H1 (cell line): ENCODE measurements at regions not wholly inside any gene's neighbourhood (a gene's known extent, or its start where the extent isn't known, plus 50 kb on each side); places are given as distances from the start of the nearest gene placed in this dataset.

Source experiments
- CTCF ChIA-PET: fragments of 300-600 bp; sonication (Branson Sonifier 250); formaldehyde crosslinking; loops from one replicate; lab custom pipeline; 2021; ENCODE audit not compliant: partially characterized antibody; lab: Charles Lee
- POLR2A ChIA-PET: fragments of 300-600 bp; sonication (Branson Sonifier 250); formaldehyde crosslinking; loops from one replicate; lab custom pipeline; 2021; ENCODE audit warnings: inconsistent platforms; ENCODE audit not compliant: partially characterized antibody; lab: Charles Lee
- DNase-seq, 2 experiments: peaks; one replicate each; pipeline versions ENCODE4 v3.0.0 to v3.0.0-alpha.2; 2010 to 2022; ENCODE audit warnings: low spot score in 2 of 2, low read depth in 1 of 2, mixed read lengths in 1 of 2
- FAIRE-seq: peaks from 2 replicates; lab custom pipeline; 2011; peaks lifted over from hg19 to GRCh38; lab: Jason Lieb, UNC
- H2AFZ ChIP-seq: 2 replicates; pipeline ENCODE4 v1.8.1; 2012; ENCODE audit warnings: low read length, inconsistent platforms
- H2AK5ac ChIP-seq: 2 replicates; pipeline ENCODE4 v1.6.1; 2013; ENCODE audit warnings: low read depth, low read length
- H2BK120ac ChIP-seq: replicated peaks from 2 replicates; pipeline ENCODE3; 2013; ENCODE audit warnings: low read depth, low read length, inconsistent platforms
- H2BK12ac ChIP-seq: 2 replicates; pipeline ENCODE4 v1.6.1; 2013; ENCODE audit warnings: low read depth, low read length
- H2BK15ac ChIP-seq: 2 replicates; pipeline ENCODE4 v1.6.1; 2013; ENCODE audit warnings: low read length
- H2BK20ac ChIP-seq: 2 replicates; pipeline ENCODE4 v1.6.1; 2013; ENCODE audit warnings: low read length
- H2BK5ac ChIP-seq: 2 replicates; pipeline ENCODE4 v1.6.1; 2013; ENCODE audit warnings: low read depth, low read length
- H3K14ac ChIP-seq: 2 replicates; pipeline ENCODE4 v1.6.1; 2013; ENCODE audit warnings: inconsistent platforms; ENCODE audit not compliant: insufficient read length
- H3K18ac ChIP-seq: 2 replicates; pipeline ENCODE4 v1.6.1; 2013; ENCODE audit warnings: low read length; ENCODE audit errors: extremely low read depth
- H3K23ac ChIP-seq: 2 replicates; pipeline ENCODE4 v1.6.1; 2013; ENCODE audit warnings: inconsistent platforms; ENCODE audit not compliant: insufficient read length
- H3K23me2 ChIP-seq: 2 replicates; pipeline ENCODE4 v1.6.1; 2013; ENCODE audit warnings: low read depth, low read length
- H3K27ac ChIP-seq: 2 replicates; pipeline ENCODE4 v1.6.1; 2011; ENCODE audit warnings: low read depth, low read length, inconsistent platforms
- H3K27me3 ChIP-seq, 4 experiments: replicated peaks in 1 of 4; 1 replicate in 1 of 4; 2 replicates in 3 of 4; pipeline versions ENCODE4 v1.6.1 to v1.8.1; 2011 to 2013; ENCODE audit warnings: low read length in 3 of 4, mild to moderate bottlenecking in 3 of 4, inconsistent platforms in 2 of 4, mixed read lengths in 2 of 4, moderate library complexity in 1 of 4; ENCODE audit not compliant: control insufficient read depth in 3 of 4, insufficient read depth in 3 of 4; ENCODE audit errors: extremely low read depth in 1 of 4
- H3K36me3 ChIP-seq, 4 experiments: 2 replicates each; pipeline versions ENCODE4 v1.6.1 to v1.8.1; 2011 to 2013; ENCODE audit warnings: mild to moderate bottlenecking in 4 of 4, low read length in 3 of 4, moderate library complexity in 2 of 4, control low read depth in 1 of 4, inconsistent platforms in 1 of 4; ENCODE audit not compliant: insufficient read depth in 4 of 4, control insufficient read depth in 2 of 4
- H3K4ac ChIP-seq: replicated peaks from 2 replicates; pipeline ENCODE3; 2013; ENCODE audit warnings: low read length, low read depth, mixed read lengths, inconsistent platforms; ENCODE audit not compliant: insufficient read length
- H3K4me1 ChIP-seq, 4 experiments: replicated peaks in 1 of 4; 1 replicate in 1 of 4; 2 replicates in 3 of 4; pipeline versions ENCODE4 v1.6.1 to v1.8.1; 2011 to 2013; ENCODE audit warnings: low read length in 3 of 4, inconsistent platforms in 2 of 4, mixed read lengths in 1 of 4; ENCODE audit not compliant: insufficient read depth in 4 of 4, control insufficient read depth in 3 of 4
- H3K4me2 ChIP-seq, 2 experiments: 2 replicates each; pipeline versions ENCODE4 v1.6.1 to v1.8.1; 2011 to 2013; ENCODE audit warnings: low read depth in 2 of 2, low read length in 2 of 2, control low read depth in 1 of 2, inconsistent platforms in 1 of 2, mild to moderate bottlenecking in 1 of 2; ENCODE audit not compliant: insufficient read depth in 1 of 2
- H3K4me3 ChIP-seq, 4 experiments: fragments of 200-600, 300-600 bp in 1 of 4; sonication (generic), shearing (Covaris generic), sonication (Bioruptor Twin) in 1 of 4; 2 replicates each; pipeline versions ENCODE4 v1.5.1 to v1.8.1; 2011 to 2016; ENCODE audit warnings: low read length in 4 of 4, low read depth in 3 of 4, control low read depth in 2 of 4, inconsistent platforms in 2 of 4, mild to moderate bottlenecking in 2 of 4, mixed read lengths in 1 of 4, moderate library complexity in 1 of 4; ENCODE audit not compliant: insufficient read depth in 2 of 4; ENCODE audit errors: extremely low read depth in 1 of 4
- H3K56ac ChIP-seq: replicated peaks from 2 replicates; pipeline ENCODE3; 2013; ENCODE audit warnings: low read depth, mild to moderate bottlenecking, mixed read lengths, low read length, inconsistent platforms; ENCODE audit not compliant: insufficient read length
- H3K79me1 ChIP-seq: 2 replicates; pipeline ENCODE4 v1.6.1; 2013; ENCODE audit warnings: low read depth, low read length, control low read depth
- H3K79me2 ChIP-seq, 2 experiments: 2 replicates each; pipeline versions ENCODE4 v1.6.1 to v1.8.1; 2012 to 2013; ENCODE audit warnings: low read length in 2 of 2, mild to moderate bottlenecking in 2 of 2, inconsistent platforms in 1 of 2; ENCODE audit not compliant: insufficient read depth in 2 of 2, control insufficient read depth in 1 of 2
- H3K9ac ChIP-seq, 4 experiments: replicated peaks in 1 of 4; 1 replicate in 1 of 4; 2 replicates in 3 of 4; pipeline versions ENCODE4 v1.6.1 to v1.8.1; 2011 to 2013; ENCODE audit warnings: low read depth in 3 of 4, low read length in 3 of 4, control low read depth in 2 of 4, mild to moderate bottlenecking in 2 of 4, moderate library complexity in 2 of 4, inconsistent platforms in 1 of 4; ENCODE audit errors: extremely low read depth in 1 of 4
- H3K9me3 ChIP-seq, 2 experiments: 2 replicates each; pipeline versions ENCODE4 v1.6.1 to v1.8.1; 2012 to 2013; ENCODE audit warnings: mild to moderate bottlenecking in 2 of 2, moderate library complexity in 2 of 2, control low read depth in 1 of 2, inconsistent platforms in 1 of 2, low read depth in 1 of 2, low read length in 1 of 2, mixed read lengths in 1 of 2; ENCODE audit not compliant: insufficient read depth in 2 of 2
- H4K20me1 ChIP-seq, 2 experiments: replicated peaks in 1 of 2; 2 replicates each; pipeline versions ENCODE3 to v1.8.1; 2011 to 2013; ENCODE audit warnings: inconsistent platforms in 2 of 2, low read length in 2 of 2, mild to moderate bottlenecking in 1 of 2; ENCODE audit not compliant: insufficient read depth in 2 of 2, control insufficient read depth in 1 of 2
- H4K5ac ChIP-seq: 2 replicates; pipeline ENCODE4 v1.6.1; 2013; ENCODE audit warnings: low read length, low read depth, mixed read lengths, inconsistent platforms; ENCODE audit not compliant: insufficient read length
- H4K8ac ChIP-seq: 2 replicates; pipeline ENCODE4 v1.8.0; 2013; ENCODE audit warnings: mild to moderate bottlenecking, moderate library complexity, low read length, inconsistent platforms; ENCODE audit not compliant: insufficient read depth; ENCODE audit errors: extremely low read depth
- H4K91ac ChIP-seq: replicated peaks from 2 replicates; pipeline ENCODE3; 2013; ENCODE audit warnings: low read length, mixed read lengths, inconsistent platforms; ENCODE audit not compliant: insufficient read length
- CBX5 ChIP-seq: fragments of 300-800, 300-1000 bp; sonication (generic); IDR thresholded peaks from 2 replicates; pipeline ENCODE4 v1.7.1; 2016; ENCODE audit warnings: antibody characterized with exemption, low read length, low read depth
- WGBS, 2 experiments: shearing (Covaris generic) in 1 of 2; methylation state at CpG; one replicate each; pipeline versions ENCODE4 v1.1.6 to v1.1.7; 2013 to 2015; ENCODE audit warnings: low lambda C conversion rate in 2 of 2, mixed read lengths in 2 of 2, inconsistent platforms in 1 of 2, low coverage in 1 of 2, missing lambda C conversion rate in 1 of 2; ENCODE audit not compliant: insufficient replicate concordance in 2 of 2, insufficient coverage in 1 of 2, insufficient read length in 1 of 2; ENCODE audit errors: extremely low coverage in 1 of 2, missing lambda C conversion rate in 1 of 2; 5-methylcytosine and 5-hydroxymethylcytosine counted together
- TF ChIP-seq, protein P1 (sequence below): IDR thresholded peaks from 2 replicates; pipeline ENCODE4 v1.6.1; 2012; ENCODE audit warnings: inconsistent platforms

DNA sequence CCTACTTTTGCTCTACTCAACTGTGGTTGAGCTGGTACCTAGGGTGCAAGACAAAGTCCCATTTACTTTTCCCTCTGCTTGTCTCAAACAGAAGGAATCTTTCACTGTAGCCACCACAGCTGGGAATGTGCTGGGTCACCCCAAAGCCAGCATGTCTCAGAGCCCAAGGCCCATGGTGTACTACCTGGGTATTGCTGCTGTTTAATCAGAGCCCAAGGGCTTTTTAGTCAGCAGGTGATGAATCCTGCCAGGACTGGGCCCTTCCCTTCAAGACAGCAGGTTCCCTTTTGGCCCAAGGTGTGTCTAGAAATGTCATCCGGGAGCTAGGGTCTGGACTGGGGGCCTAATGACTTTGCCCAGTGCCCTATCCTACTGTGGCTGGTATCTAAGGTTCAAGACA, 249.8 kb downstream of the HDGFL1 start:
- H3K14ac ChIP-seq: no peak overlapping the region
- ChIA-PET POLR2A (no interaction called here), CTCF (no interaction called here)
- FAIRE-seq (no peak), DNase-seq (no peak)
- no peak overlapping the region for H3K23ac ChIP-seq
- no peak overlapping the region for H3K27ac ChIP-seq
- H3K79me2 ChIP-seq: no peaks in the 10 kb centered on the region
- H4K20me1 ChIP-seq: no peaks in the 10 kb centered on the region
- no peak overlapping the region for H2BK12ac ChIP-seq
- H2AFZ ChIP-seq: no peak overlapping the region
- H3K4me2 ChIP-seq: no peak overlapping the region
- no peak overlapping the region for H3K9ac ChIP-seq
- no peak overlapping the region for H4K5ac ChIP-seq
- H3K4me3 ChIP-seq: no peak overlapping the region
- H2BK5ac ChIP-seq: no peak overlapping the region
- H2BK120ac ChIP-seq: no peak overlapping the region
- H3K18ac ChIP-seq: no peak overlapping the region
- no peak overlapping the region for H4K8ac ChIP-seq
- no peaks in the 10 kb centered on the region for H3K4me1 ChIP-seq
- H3K23me2 ChIP-seq: no peaks in the 10 kb centered on the region
- no peak overlapping the region for H2BK15ac ChIP-seq
- no peak for TF ChIP-seq CBX5
- TF ChIP-seq, protein P1, sequence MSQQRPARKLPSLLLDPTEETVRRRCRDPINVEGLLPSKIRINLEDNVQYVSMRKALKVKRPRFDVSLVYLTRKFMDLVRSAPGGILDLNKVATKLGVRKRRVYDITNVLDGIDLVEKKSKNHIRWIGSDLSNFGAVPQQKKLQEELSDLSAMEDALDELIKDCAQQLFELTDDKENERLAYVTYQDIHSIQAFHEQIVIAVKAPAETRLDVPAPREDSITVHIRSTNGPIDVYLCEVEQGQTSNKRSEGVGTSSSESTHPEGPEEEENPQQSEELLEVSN: no peak
- no peak overlapping the region for H4K91ac ChIP-seq
- WGBS, 2 experiments: 78% methylated on average over 1 of the region's 1 CpG; no CpG with 5 or more reads in 1 of the 2 experiments
- no peaks in the 10 kb centered on the region for H3K36me3 ChIP-seq
- no peak overlapping the region for H3K56ac ChIP-seq
- no peak overlapping the region for H2BK20ac ChIP-seq
- no peaks in the 10 kb centered on the region for H3K79me1 ChIP-seq
- H3K27me3 ChIP-seq: no peaks in the 10 kb centered on the region
- no peaks in the 10 kb centered on the region for H3K9me3 ChIP-seq
- H2AK5ac ChIP-seq: no peak overlapping the region
- no peak overlapping the region for H3K4ac ChIP-seq
